Erythroblast (primary cell): ENCODE measurements at regions not wholly inside any gene's neighbourhood (a gene's known extent, or its start where the extent isn't known, plus 50 kb on each side); places are given as distances from the start of the nearest gene placed in this dataset.
"Not testable (repeated sequence)": the region's sequence is repeated elsewhere in the genome, so short reads cannot be mapped to it uniquely, and the experiment has no call there.

Experiments used
- DNase-seq, 2 experiments: peaks; one replicate each; lab custom pipeline; 2025; lab: John Stamatoyannopoulos, UW
- GATA1 ChIP-seq: IDR thresholded peaks from 2 replicates; pipeline ENCODE4 v1.6.1; 2011; ENCODE audit warnings: low read depth, mild to moderate bottlenecking, control low read depth, low read length, moderate library complexity
- POLR2A ChIP-seq: IDR thresholded peaks from 2 replicates; pipeline ENCODE4 v1.6.1; 2011; ENCODE audit warnings: mild to moderate bottlenecking, low read length

DNA sequence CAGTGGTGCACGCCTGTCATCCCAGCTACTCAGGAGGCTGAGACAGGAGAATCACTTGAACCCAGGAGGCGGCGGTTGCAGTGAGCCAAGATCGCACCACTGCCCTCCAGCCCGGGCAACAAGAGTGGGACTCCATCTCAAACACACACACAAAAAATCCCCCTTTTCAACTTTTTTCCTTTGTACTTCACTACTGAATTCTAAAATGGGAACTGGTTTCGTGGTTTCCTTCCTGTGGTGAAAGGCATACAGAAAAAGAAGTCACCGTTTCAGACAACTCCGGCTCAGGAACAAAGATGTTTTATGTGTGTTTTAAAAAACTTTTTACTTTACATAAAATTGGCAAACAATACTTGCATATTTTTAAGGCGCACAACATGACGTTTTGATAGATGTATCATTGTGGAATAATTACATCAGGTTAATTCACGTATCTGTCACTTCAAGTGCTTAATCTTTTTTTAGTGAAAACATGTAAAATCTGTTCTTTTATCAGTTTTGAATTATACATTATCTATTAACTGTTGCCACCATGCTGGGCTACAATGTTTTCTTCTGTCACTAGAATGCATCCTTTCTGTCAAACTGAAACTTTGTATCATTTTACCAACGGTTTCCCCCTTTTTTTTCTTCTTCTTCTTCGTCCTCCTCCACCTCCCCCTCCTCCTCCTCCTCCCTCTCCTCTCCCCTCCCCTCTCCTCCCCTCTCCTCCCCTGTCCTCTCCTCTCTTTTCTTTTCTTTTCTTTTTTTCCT lies 186.0 kb downstream of the CRLF2 start:
- no peak for DNase-seq
- TF ChIP-seq POLR2A: no peak
- TF ChIP-seq GATA1: no peak

GRCh38 chrX:1025413-1025812 lies 187.0 kb downstream of the CRLF2 start:
- TF ChIP-seq GATA1: no peak
- TF ChIP-seq POLR2A: no peak
- DNase-seq: no peak

DNA sequence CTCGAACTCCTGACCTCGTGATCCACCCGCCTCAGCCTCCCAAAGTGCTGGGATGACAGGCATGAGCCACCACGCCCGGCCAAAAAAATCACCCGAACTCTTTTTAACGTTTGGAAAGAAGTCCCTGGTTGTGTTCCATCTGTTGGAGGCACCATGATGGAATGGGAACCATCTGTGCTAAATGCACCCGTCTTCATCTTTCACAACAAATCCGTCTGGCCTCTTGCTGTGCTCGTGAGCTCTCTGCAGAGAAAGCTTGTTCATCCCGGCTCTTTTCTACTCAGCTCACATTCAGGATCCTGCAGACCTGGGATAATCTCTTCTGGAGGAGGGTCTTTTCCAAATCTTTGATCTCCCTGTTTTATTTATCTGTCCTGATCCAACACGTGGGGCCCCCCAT lies 188.8 kb downstream of the CRLF2 start:
- DNase-seq: no peak
- TF ChIP-seq GATA1 (no peak), POLR2A (no peak)

DNA sequence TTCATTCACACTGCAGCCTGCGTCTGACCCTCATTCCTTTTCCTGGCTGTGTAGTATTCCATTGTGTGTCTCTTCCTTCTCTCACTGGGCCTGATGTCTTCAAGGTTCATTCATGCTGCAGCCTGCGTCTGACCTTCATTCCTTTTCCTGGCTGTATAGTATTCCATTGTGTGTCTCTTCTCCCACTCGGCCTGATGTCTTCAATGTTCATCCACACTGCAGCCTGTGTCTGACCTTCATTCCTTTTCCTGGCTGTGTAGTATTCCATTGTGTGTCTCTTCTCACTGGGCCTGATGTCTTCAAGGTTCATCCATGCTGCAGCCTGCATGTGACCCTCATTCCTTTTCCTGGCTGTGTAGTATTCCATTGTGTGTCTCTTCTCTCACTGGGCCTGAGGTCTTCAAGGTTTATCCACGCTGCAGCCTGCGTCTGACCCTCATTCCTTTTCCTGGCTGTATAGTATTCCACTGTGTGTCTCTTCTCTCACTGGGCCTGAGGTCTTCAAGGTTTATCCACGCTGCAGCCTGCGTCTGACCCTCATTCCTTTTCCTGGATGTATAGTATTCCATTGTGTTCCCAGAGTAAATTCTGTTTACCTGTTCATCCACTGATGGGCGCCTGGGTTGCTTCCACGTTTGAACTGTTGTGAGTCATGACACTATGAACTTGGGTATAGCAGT lies 191.0 kb downstream of the CRLF2 start:
- not testable (repeated sequence) for DNase-seq

GRCh38 chrX:1020634-1021166 lies 191.7 kb downstream of the CRLF2 start:
- TF ChIP-seq POLR2A (no peak), GATA1 (no peak)
- no peak for DNase-seq

DNA sequence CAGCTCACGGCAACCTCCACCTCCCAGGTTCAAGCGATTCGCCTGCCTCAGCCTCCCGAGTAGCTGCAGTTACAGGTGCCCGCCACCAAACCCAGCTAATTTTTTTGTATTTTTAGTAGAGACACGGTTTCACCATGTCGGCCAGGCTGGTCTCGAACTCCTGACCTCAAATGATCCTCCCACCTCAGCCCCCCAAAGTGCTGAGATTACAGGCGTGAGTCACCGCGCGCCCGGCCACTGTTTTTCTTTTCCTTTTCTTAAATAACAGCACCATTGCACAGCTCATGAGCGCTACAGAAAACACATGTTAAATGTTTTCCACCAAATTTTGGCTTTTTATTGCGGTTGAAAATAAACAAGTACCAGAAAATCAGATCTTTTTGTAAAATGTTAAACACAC lies 195.5 kb downstream of the CRLF2 start:
- not testable (repeated sequence) for DNase-seq

DNA sequence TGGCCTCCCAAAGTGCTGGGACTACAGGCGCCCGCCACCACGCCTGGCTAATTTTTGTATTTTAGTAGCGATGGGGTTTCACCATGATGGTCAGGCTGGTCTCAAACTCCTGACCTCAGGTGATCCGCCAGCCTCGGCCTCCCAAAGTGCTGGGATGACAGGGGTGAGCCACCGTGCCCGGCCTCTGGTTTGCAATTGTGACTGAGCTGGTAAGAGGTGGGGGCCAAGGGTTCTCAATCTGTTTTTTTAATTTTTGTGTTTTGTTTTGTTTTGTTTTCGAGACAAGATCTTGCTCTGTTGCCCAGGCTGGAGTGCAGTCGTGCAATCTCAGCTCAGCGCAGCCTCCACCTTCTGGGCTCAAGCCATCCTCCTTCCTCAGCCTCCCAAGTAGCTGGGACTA lies 196.2 kb downstream of the CRLF2 start:
- not testable (repeated sequence) for DNase-seq

DNA sequence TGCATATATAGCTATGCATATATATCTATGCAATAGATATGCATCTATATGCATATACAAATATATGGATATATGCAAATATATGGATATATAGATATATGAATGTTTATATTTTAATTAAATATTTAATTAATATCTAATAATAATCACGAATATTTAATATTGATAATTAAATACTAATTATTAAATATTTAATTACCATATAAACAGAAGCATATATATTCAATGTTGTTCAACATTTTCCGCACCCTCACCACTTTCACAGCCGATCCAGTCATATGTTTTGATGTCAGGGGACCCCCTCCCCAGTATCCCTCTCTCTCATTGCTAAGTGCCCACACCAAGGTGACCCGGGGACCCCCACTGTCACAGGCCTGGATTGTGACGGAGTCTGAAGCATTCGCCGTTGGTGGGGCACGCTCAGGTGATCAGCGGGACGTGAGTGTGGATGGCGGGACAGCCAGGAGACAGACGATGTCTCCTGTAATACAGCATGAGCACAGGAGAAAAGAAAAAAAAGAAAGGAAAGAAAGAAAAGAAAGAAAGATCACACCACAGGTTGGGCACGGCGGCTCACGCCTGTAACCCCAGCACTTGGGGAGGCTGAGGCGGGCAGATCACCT lies 199.7 kb downstream of the CRLF2 start:
- no peak for DNase-seq
- TF ChIP-seq POLR2A: no peak
- no peak for TF ChIP-seq GATA1

GRCh38 chrX:1011691-1012283 lies 200.7 kb downstream of the CRLF2 start:
- TF ChIP-seq POLR2A (no peak), GATA1 (no peak)
- no peak for DNase-seq

DNA sequence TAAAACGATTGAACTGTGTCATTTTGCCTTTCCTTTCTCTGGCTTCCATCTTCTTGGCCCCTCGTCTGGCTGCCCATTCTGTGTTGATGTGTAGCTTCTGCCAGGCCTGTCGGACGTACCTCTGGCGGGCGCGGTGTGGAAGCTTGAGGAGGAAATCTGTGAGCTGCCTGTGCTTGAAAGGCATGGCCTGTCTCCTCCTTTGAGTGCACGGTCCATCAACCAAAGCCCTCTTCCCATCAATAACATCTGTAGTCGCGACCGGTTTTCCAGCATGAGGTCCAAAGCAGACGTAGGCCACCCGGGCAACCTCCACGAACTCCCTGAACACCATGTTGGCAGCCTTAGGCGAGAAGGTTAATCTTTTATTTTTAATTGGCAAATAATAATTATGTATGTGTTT lies 202.7 kb downstream of the CRLF2 start:
- no peak for DNase-seq
- TF ChIP-seq POLR2A: no peak
- no peak for TF ChIP-seq GATA1

DNA sequence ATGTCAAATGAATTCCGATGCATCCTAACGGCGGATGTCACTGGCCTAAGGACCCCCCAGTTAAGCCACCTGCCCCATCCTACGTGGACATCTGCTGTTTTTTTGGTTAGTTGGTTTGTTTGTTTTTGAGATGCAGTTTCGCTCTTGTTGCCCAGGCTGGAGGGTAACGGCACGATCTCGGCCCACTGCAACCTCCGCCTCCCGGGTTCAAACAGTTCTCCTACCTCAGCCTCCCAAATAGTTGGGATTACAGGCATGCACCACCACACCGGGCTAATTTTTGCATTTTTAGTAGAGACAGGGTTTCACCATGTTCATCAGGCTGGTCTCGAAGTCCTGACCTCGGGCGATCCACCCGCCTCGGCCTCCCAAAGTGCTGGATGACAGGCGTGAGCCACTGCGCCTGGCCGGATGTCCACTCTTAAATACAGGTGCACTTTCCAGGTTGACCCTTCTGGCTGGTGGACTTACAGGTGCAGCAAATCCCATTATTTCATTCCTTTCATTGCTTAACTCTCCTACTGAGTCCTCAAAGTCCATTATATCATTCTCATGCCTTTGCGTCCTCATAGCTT lies 206.2 kb downstream of the CRLF2 start:
- TF ChIP-seq GATA1 (no peak), POLR2A (no peak)
- DNase-seq: no peak

- no peak for DNase-seq
- no peak for TF ChIP-seq GATA1
- TF ChIP-seq POLR2A: no peak
Measured at GRCh38 chrX:1002611-1003010, 209.8 kb downstream of the CRLF2 start.

- no peak for DNase-seq
- TF ChIP-seq POLR2A: no peak
- no peak for TF ChIP-seq GATA1
Measured at GRCh38 chrX:997631-998137, 214.8 kb downstream of the CRLF2 start.

GRCh38 chrX:994780-995179 lies 217.7 kb downstream of the CRLF2 start:
- TF ChIP-seq GATA1 (no peak), POLR2A (no peak)
- DNase-seq: no peak
